Gastroesophageal sphincter (tissue), 3 donors: ENCODE measurements at regions not wholly inside any gene's neighbourhood (a gene's known extent, or its start where the extent isn't known, plus 50 kb on each side); places are given as distances from the start of the nearest gene placed in this dataset.

ENCODE experiments used
- POLR2A ChIP-seq, 2 donors: fragments of 450-650 bp; IDR thresholded peaks; one replicate each; pipeline ENCODE4 v1.6.1; 2017; ENCODE audit warnings: antibody characterized with exemption in 2 of 2, mild to moderate bottlenecking in 2 of 2, moderate library complexity in 1 of 2
- TF ChIP-seq, protein P1 (sequence below), 4 experiments: fragments of 200-600 bp in 2 of 4; fragments of 450-650 bp in 2 of 4; sonication (generic) in 1 of 4; IDR thresholded peaks; one replicate each; pipeline ENCODE4 v1.5.1; 2017 to 2019; ENCODE audit warnings: antibody characterized with exemption in 4 of 4, mild to moderate bottlenecking in 2 of 4, moderate library complexity in 2 of 4

DNA sequence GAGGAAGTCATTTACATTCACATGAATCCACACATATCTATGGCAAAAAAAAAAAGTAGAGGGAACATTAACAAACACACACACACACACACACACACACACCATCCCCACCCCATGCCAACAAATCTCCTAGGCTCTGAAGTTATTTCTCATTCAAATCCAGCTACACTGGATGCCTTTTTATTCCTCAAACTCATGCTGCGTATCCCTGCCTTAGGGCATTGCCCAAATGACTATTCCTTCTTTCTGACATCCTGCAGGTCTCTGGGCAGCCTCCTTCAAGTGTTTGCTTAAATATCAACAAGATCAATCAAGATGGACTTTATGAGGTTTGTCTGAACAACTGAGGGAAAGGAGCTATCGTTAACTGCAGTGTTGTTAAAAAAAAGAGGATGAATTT, 106.5 kb upstream of the FAM9A start:
- TF ChIP-seq, protein P1, sequence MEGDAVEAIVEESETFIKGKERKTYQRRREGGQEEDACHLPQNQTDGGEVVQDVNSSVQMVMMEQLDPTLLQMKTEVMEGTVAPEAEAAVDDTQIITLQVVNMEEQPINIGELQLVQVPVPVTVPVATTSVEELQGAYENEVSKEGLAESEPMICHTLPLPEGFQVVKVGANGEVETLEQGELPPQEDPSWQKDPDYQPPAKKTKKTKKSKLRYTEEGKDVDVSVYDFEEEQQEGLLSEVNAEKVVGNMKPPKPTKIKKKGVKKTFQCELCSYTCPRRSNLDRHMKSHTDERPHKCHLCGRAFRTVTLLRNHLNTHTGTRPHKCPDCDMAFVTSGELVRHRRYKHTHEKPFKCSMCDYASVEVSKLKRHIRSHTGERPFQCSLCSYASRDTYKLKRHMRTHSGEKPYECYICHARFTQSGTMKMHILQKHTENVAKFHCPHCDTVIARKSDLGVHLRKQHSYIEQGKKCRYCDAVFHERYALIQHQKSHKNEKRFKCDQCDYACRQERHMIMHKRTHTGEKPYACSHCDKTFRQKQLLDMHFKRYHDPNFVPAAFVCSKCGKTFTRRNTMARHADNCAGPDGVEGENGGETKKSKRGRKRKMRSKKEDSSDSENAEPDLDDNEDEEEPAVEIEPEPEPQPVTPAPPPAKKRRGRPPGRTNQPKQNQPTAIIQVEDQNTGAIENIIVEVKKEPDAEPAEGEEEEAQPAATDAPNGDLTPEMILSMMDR (IDR thresholded peaks at IDR 0.05) = no peak
- TF ChIP-seq POLR2A (IDR thresholded peaks at IDR 0.05) = no peak
